Activated T-cell treated with anti-CD3 and anti-CD28 coated beads for 24 hours (primary cell): ENCODE measurements at regions not wholly inside any gene's neighbourhood (a gene's known extent, or its start where the extent isn't known, plus 50 kb on each side); places are given as distances from the start of the nearest gene placed in this dataset.

ENCODE experiments used
- DNase-seq: peaks from one replicate; pipeline ENCODE4 v3.0.0-alpha.2; 2020; ENCODE audit warnings: low read depth

GRCh38 chr1:147852706-147853225, 49.8 kb upstream of the GJA8 start:
- DNase-seq: no peak
